GM19452 (cell line): ENCODE measurements at regions not wholly inside any gene's neighbourhood (a gene's known extent, or its start where the extent isn't known, plus 50 kb on each side); places are given as distances from the start of the nearest gene placed in this dataset.
"Not testable (repeated sequence)": the region's sequence is repeated elsewhere in the genome, so short reads cannot be mapped to it uniquely, and the experiment has no call there.

Experiments used
- ATAC-seq: cut with Tn5 transposase; IDR thresholded peaks from one replicate; pipeline ENCODE4 v1.9.1; 2021; ENCODE audit not compliant: unreplicated experiment

DNA sequence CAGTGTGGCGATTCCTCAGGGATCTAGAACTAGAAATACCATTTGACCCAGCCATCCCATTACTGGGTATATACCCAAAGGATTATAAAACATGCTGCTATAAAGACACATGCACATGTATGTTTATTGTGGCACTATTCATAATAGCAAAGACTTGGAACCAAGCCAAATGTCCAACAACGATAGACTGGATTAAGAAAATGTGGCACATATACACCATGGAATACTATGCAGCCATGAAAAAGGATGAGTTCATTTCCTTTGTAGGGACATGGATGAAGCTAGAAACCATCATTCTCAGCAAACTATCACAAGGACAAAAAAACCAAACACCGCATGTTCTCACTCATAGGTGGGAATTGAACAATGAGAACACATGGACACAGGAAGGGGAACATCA is 335.8 kb upstream of the PCDH18 start:
- ATAC-seq, result not testable (repeated sequence)

DNA sequence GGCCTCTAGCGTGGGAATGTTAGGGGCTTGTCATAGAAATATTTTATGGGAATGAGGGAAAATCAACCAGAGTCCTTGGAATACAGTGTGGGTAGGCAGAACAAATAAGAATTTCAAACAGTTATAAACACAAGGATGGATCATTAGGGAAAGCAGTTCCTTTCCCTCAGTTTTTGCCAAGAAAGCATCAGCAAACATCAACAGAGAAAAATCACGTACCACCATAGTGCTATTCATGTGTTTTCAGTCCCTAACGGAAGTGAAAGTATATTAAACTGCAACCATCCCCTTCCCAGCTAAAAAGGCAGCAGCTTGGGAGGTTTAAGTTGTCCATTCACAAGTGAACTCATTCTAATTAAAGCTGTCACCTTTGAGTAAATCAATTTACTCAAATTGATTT is 334.4 kb upstream of the PCDH18 start:
- ATAC-seq, result no peak

DNA sequence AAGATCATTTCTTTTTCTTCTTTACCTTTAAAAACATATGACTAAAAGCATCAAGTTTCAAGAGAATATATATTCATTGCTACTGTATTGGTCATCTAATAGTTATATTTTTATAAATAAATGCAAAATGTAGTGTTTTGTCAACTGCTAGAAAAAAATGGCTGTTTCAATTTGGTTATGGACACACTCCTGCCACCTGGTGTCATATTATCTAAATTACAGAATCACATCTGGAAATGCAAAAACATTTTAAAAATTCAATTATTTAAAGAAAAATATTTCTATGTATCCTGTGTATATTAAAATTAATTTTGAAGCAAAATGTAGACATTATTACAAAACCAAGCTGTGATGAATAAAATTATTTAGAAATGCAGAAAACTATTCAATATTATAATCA is 329.4 kb upstream of the PCDH18 start:
- no peak for ATAC-seq

DNA sequence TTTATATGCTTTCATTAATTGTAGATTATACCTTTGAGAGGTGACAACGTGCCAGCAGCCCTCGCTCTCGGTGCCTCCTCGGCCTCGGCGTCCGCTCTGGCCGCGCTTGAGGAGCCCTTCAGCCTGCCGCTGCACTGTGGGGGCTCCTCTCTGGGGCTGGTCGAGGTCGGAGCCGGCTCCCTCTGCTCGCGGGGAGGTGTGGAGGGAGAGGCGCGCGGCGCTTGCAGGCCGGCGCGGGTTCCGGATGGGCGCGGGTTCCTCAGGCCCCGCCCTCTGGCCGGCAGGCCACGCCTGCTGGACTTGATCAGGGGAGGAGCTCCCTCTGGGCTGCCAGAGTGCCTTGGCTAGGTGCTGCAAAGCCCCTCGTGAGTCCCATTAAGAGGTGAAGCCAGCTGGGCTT is 321.1 kb upstream of the PCDH18 start:
- no peak for ATAC-seq

DNA sequence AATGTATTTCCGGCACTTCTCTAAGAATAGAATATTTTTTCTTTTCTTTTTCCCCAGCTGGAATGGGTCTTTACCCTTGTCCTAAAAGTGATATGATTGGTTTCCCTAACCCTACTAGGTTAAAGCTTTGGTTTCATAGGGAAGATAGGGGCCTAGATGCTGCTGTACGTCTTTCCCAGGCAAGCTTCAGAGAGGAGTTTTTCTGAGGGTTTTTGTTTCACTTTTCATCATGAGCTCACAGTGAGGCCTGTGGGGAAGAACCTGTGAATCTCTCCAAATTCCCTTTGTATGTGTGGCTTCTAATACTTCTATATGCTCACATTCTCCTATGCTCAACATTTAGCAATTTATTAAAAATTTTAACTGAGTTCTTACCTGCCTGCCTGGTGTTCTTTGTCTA is 320.0 kb upstream of the PCDH18 start:
- ATAC-seq, result no peak

DNA sequence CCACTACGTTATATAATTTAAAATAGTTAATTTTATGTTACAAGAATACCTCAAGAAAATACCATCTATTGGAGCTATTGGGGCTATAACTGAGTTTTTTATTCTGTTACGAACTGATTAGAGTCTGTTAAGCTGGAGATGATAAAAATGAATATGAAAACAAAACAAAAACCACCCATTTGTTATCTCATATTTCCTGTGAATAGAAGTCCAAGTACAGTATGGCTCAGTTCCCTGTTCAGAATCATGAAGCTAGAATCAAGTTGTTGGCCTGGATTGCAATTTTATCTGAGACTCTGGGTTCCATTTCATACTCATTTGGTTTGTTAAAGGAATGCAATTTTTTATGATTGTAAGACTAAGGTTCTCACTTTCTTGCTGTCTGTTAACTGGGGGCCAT is 319.1 kb upstream of the PCDH18 start:
- ATAC-seq, result no peak

DNA sequence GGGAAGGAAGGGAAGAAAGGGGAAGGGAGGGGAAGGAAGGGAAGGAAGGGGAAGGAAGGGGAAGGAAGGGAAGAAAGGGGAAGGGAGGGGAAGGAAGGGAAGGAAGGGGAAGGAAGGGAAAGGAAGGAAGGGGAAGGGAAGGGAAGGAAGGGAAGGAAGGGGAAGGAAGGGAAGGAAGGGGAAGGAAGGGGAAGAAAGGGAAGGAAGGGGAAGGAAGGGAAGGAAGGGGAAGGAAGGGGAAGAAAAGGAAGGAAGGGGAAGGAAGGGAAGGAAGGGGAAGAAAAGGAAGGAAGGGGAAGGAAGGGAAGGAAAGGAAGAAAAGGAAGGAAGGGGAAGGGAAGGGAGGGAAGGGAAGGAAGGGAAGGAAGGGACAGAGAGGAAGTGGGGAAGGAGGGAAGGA is 295.7 kb upstream of the PCDH18 start:
- not testable (repeated sequence) for ATAC-seq

DNA sequence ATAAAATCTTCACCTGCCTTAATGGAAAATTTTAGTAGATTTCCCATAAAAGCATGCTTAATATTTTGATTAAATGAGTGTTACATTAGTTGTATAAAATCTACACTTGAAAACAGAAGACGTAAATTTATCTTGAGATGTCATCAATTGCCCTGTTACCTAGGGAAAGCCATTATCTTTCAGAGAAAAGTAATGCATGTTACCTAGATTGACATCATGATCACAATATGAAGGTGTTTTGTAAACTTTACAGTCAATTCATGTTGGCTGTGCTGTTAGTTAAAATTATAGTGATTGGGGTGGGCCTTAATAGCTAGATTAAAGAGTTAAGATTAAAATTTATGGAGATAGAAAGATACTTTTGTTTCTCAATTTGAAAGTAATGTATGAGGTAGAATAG is 293.2 kb upstream of the PCDH18 start:
- ATAC-seq, result no peak

GRCh38 chr4:137823007-137823406 is 290.7 kb upstream of the PCDH18 start:
- no peak for ATAC-seq

DNA sequence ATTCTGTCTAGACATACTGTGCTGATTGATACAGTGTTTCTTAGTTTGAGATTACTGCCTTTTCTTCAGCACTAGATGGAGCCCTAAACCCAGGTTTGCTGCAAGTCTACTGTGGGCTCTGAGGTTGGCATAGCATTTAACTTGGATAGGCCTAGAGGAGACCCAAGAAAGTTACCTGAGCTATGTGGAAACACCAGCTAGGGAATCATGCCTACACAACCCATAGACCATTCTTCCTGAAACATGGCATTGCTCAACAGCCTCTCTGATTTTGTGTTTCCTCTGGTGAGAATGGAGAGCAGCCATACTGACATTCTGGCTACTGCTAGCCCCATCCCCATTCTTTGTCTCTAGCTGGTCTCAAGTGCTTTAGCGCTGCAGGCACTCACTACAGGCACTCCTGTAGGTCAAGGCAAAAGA is 287.7 kb upstream of the PCDH18 start:
- no peak for ATAC-seq

- no peak for ATAC-seq
Measured at GRCh38 chr4:137812258-137812657, 280.0 kb upstream of the PCDH18 start.

- ATAC-seq, result no peak
Measured at GRCh38 chr4:137806420-137806819, 274.1 kb upstream of the PCDH18 start.

GRCh38 chr4:137804906-137805495 is 272.7 kb upstream of the PCDH18 start:
- ATAC-seq, result no peak

GRCh38 chr4:137800861-137801260 is 268.6 kb upstream of the PCDH18 start:
- no peak for ATAC-seq

- ATAC-seq, result no peak
Measured at GRCh38 chr4:137794764-137795254, 262.5 kb upstream of the PCDH18 start.

GRCh38 chr4:137789263-137789662 is 257.0 kb upstream of the PCDH18 start:
- ATAC-seq, result not testable (repeated sequence)

- ATAC-seq, result not testable (repeated sequence)
Measured at GRCh38 chr4:137783923-137784322, 251.6 kb upstream of the PCDH18 start.

DNA sequence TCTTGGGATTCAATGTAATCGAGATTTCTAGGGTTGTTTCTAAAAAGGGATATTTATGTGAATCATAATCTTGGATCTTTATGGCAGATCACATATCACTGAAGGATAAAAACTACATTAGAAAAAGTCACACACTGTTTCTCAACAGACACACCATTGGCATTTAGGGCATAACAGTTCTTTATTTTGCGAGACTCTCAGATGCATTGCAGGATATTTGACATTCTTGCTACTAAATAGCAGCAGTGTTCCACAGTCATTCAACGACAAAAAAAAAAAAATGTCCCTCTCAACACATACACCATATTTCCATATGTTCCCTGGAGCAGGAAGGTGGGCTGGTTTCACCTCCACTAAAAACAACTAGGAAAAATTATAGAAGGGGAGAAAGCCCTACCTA is 243.4 kb upstream of the PCDH18 start:
- no peak for ATAC-seq

DNA sequence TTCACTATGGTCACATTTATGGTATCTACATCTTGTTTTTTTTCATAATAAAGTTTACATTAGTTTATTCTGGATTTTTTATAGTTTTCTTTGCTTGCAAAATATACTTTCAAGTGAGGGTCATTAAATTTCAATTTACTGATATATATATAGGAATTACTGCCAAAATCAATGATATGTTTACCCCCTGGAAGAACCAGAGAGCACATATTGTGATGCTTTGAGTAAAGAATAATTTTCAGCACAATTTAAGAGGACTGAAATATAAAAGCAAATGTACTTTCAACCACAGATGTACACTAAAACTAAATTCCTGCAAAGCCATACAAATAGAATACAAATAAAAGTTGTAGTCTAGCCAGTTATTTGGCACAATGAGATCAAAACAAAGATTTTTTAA is 242.2 kb upstream of the PCDH18 start:
- no peak for ATAC-seq

DNA sequence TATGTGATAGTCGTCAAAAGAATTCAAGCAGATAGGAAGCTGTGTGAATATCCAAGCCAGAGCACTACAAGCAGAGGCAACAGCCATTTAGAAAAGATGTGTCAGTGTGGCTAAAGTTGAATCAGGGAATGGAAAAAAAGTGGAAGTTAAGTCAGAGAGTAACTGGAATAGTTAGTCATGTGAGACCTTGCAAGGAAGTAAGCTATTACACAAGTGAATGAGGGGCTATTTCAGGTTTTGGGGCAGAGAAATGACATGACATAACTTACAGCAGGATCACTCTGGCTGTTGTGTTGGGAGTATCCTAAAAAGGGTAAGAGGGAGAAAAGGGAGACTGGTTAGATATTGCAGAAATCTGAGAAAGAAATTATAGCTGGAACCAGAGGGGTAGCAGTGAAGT is 236.6 kb upstream of the PCDH18 start:
- ATAC-seq, result no peak

DNA sequence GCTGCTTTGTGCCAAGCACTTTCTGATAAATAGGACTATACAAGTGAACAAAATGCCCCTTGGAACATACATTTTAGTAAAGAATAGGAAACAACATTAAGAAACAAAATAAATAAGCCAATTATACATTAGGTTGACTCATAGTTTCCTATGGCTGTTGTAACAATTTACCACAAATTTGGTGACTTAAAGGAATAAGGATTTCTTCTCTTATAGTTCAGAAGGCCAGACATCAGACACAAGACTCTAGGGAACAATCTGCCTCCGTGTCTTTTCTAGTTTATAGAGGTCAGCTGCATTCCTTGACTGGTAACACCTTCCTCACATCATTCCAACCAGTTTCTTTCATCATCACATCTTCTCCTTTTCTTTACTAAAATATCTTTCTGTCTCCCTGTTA is 235.9 kb upstream of the PCDH18 start:
- no peak for ATAC-seq

GRCh38 chr4:137762591-137762990 is 230.3 kb upstream of the PCDH18 start:
- ATAC-seq, result no peak
